Left renal cortex interstitium (tissue), 4 donors: ENCODE measurements at regions not wholly inside any gene's neighbourhood (a gene's known extent, or its start where the extent isn't known, plus 50 kb on each side); places are given as distances from the start of the nearest gene placed in this dataset.

Experiments
- DNase-seq, 4 donors: peaks; one replicate each; pipeline ENCODE4 v3.0.0-alpha.2; 2013; ENCODE audit warnings: low read depth in 4 of 4, low spot score in 2 of 4, missing footprints in 1 of 4

DNA sequence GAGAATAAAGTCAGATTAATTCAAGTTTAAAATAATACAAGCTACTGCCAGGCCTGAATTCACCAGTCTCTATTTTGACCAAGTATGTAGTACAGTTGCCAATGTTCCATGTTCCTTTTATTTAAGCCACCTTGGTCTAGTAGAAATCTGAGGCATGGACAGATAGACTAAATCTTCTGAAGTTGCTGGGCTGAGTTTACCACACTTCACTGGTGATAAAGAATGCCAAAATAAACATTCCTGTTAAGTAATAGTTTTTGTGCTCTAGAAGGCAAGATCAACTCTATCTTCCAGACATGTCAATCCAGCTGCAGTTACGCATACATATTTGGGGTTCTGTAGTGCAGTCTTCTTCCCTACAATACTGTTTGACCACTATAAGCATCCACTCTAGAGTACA is 83.9 kb upstream of the C11orf87 start:
- DNase-seq = no peak

- DNase-seq = no peak
Measured at GRCh38 chr11:109342261-109342660, 79.7 kb upstream of the C11orf87 start.

- DNase-seq = no peak
Measured at GRCh38 chr11:109343242-109343641, 78.7 kb upstream of the C11orf87 start.

GRCh38 chr11:109347304-109347703 is 74.7 kb upstream of the C11orf87 start:
- no peak for DNase-seq

GRCh38 chr11:109349276-109350080 is 72.5 kb upstream of the C11orf87 start:
- peak in 2 of 4 donors; percentile 19 to 29 for DNase-seq

DNA sequence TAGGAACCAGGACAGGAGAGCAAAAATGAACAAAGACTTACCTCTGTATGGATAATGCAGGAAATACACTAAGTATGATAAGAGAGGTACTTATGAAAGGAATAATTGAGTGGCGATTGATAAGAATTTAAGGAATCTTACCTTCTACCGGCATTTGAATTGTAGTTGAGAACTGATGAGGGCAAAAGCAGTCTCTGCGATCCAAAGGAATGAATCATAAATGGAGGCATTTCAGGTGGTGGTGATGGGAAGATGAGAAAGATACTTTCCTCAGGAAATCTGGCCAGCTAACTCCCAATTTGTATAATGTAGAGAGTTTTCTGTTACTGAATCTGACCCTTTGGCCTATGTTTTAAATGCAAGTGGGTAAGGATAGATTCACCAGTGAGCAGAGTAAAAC is 71.9 kb upstream of the C11orf87 start:
- no peak for DNase-seq

DNA sequence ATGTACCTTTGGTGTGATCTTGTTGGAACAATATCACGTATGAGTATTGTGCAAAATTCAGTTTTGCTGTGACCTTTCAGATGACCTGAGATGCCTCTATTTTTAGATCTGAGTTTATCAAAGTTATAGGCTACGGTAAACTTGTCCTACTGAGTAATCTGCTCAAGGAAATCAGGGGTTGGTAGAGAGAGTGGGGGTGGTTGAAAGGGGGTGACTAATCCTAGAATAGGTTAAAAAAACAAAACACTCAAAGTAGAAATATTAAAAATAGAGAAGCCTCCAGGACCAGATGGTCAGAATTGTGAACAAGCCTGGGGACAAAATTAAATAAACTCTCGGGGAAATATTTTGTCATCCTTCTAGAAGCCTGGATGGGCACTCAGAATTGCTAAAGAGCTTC is 59.9 kb upstream of the C11orf87 start:
- no peak for DNase-seq

DNA sequence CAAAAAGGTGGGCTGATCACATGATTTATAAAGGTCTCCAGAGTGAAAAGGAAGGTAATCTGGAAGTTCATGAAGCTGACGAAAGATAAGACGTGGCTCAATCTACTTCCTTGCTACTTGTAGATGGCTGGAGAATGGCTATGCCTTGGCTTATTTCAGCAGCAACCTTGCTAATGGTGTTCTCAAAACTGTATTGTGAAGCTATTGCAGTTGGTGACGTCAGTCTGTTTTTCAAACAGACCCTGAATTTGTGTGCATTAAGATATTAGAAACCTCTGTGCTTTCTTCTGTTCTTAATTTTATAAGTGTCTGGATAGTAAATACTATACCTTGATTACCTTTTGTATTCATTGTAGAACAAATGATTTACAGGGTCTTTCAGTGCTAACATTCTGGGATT is 58.3 kb upstream of the C11orf87 start:
- DNase-seq = no peak

GRCh38 chr11:109364851-109365250 is 57.1 kb upstream of the C11orf87 start:
- DNase-seq = no peak

DNA sequence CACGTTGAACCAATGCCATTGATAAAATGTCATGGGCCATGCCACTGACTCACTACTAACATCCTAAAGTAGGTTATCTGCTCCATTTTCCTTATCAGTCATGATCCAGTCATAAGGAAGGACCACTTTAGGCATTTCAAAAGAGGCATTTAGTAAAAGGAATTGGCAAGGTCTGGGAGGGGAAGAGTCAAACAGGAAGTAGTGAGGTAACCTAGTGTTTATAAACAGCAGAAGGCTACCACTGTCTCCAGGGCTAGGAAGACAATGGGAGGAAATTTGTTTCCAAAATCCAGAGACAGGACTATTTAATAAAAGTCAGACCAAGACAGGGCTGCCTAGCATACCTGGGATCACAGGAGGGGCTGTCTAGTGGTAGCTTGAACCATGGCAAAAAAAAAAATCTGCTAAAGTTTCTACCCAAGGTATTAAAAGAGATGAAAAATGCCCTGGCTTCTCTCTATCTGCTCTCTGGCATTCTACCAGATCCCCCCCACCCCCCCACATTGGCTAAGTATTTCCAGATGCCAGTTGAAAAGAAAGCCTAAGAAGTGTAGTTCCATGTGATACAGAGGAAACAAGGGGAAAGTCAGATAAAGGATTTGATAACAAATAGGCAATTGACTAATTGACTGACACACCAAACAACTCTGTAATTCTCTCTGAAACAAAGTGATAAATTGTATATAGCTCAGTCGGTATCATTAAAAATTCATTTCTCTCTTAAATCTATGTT is 50.4 kb upstream of the C11orf87 start:
- no peak for DNase-seq
